Smooth muscle cell (in vitro differentiated cells): ENCODE measurements at regions not wholly inside any gene's neighbourhood (a gene's known extent, or its start where the extent isn't known, plus 50 kb on each side); places are given as distances from the start of the nearest gene placed in this dataset.

ENCODE experiments used
- DNase-seq: peaks from one replicate; lab custom pipeline; 2025; ENCODE audit not compliant: unreplicated experiment; lab: John Stamatoyannopoulos, UW
- H2AFZ ChIP-seq: fragments of 200-600 bp; sonication (generic); 2 replicates; pipeline ENCODE4 v1.6.0; 2016; ENCODE audit warnings: antibody characterized with exemption, low read depth, mild to moderate bottlenecking
- H3F3A ChIP-seq: fragments of 200-600 bp; sonication (generic); 2 replicates; pipeline ENCODE4 v1.6.0; 2017; ENCODE audit warnings: antibody characterized with exemption, low read depth
- H3K27ac ChIP-seq: fragments of 200-600 bp; sonication (generic); 2 replicates; pipeline ENCODE4 v1.5.1; 2016; ENCODE audit warnings: low read depth, mild to moderate bottlenecking
- H3K27me3 ChIP-seq: fragments of 200-600 bp; sonication (generic); 2 replicates; pipeline ENCODE4 v1.6.1; 2016; ENCODE audit warnings: low read depth, mild to moderate bottlenecking
- H3K36me3 ChIP-seq: fragments of 200-600 bp; sonication (generic); 2 replicates; pipeline ENCODE4 v1.5.1; 2016; ENCODE audit warnings: low read depth
- H3K4me1 ChIP-seq: fragments of 200-600 bp; sonication (generic); 2 replicates; pipeline ENCODE4 v1.5.1; 2016; ENCODE audit warnings: low read depth
- H3K4me2 ChIP-seq: fragments of 200-600 bp; sonication (generic); 2 replicates; pipeline ENCODE4 v1.6.0; 2016; ENCODE audit warnings: mild to moderate bottlenecking
- H3K4me3 ChIP-seq: fragments of 200-600 bp; sonication (generic); 2 replicates; pipeline ENCODE4 v1.5.1; 2016; ENCODE audit warnings: mild to moderate bottlenecking
- H3K79me2 ChIP-seq: fragments of 200-600 bp; sonication (generic); 2 replicates; pipeline ENCODE4 v1.6.0; 2016; ENCODE audit warnings: low read depth, mild to moderate bottlenecking
- H3K9ac ChIP-seq: fragments of 200-600 bp; sonication (generic); 2 replicates; pipeline ENCODE4 v1.6.0; 2016; ENCODE audit warnings: low read depth
- H3K9me3 ChIP-seq: fragments of 200-600 bp; sonication (generic); replicated peaks from 2 replicates; pipeline ENCODE4 v1.5.1; 2016; ENCODE audit warnings: low read depth
- H4K20me1 ChIP-seq: fragments of 200-600 bp; sonication (generic); 2 replicates; pipeline ENCODE4 v1.6.0; 2016; ENCODE audit warnings: low read depth
- WGBS: methylation state at CpG from one replicate; pipeline ENCODE4 v1.1.7; 2016; ENCODE audit warnings: low lambda C conversion rate; 5-methylcytosine and 5-hydroxymethylcytosine counted together
- TF ChIP-seq, protein P1 (sequence below): fragments of 200-600 bp; sonication (generic); IDR thresholded peaks from 2 replicates; pipeline ENCODE4 v1.5.1; 2017; ENCODE audit warnings: borderline replicate concordance, mild to moderate bottlenecking, antibody characterized with exemption; ENCODE audit not compliant: insufficient read depth, poor library complexity, severe bottlenecking

DNA sequence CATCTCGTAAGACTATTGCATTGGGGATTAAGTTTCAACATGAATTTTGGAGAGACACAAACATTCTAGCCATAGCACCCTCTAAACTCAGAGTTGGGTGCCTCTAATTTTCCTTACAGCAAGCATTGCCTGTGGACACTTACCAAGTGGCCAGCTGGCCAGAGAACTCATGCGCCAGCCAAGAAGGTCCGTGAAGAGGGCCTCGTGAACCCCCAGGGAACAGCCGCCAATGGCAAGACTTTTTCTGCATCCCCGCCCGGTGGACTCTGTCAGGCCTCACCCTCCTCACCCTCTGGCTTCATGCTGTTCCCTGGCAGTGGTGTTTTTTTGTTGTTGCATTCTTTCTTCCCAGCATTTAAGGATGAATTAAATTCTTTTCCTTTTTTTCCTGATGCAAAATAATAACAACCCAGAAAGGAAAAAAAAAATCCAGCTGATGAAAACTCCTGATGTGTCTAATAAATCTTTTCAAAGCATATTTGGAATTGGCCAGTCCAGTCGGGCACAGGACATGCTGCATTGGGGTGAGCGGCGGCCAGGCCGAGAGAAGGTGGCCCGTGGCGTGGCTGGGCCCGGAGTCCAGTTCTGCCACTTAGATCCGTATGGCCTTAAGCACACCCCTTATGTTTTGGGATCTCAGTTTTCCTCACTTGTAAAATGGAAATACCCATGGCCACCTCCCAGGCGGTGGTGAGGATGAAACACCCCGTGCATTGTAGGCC, 191.9 kb upstream of the DIO3 start:
- peaks cover 17% of the 10 kb centered on the region for H3K4me1 ChIP-seq
- no peaks in the 10 kb centered on the region for H3K27me3 ChIP-seq
- no peak overlapping the region for H3K27ac ChIP-seq
- TF ChIP-seq, protein P1, sequence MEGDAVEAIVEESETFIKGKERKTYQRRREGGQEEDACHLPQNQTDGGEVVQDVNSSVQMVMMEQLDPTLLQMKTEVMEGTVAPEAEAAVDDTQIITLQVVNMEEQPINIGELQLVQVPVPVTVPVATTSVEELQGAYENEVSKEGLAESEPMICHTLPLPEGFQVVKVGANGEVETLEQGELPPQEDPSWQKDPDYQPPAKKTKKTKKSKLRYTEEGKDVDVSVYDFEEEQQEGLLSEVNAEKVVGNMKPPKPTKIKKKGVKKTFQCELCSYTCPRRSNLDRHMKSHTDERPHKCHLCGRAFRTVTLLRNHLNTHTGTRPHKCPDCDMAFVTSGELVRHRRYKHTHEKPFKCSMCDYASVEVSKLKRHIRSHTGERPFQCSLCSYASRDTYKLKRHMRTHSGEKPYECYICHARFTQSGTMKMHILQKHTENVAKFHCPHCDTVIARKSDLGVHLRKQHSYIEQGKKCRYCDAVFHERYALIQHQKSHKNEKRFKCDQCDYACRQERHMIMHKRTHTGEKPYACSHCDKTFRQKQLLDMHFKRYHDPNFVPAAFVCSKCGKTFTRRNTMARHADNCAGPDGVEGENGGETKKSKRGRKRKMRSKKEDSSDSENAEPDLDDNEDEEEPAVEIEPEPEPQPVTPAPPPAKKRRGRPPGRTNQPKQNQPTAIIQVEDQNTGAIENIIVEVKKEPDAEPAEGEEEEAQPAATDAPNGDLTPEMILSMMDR: no peak
- no peak overlapping the region for H2AFZ ChIP-seq
- H4K20me1 ChIP-seq: no peaks in the 10 kb centered on the region
- no peak for DNase-seq
- H3F3A ChIP-seq: no peaks in the 10 kb centered on the region
- H3K4me2 ChIP-seq: no peak overlapping the region
- 97% methylated on average over 17 of the region's 17 CpGs for WGBS
- H3K4me3 ChIP-seq: no peak overlapping the region
- no peaks in the 10 kb centered on the region for H3K36me3 ChIP-seq
- H3K79me2 ChIP-seq: no peaks in the 10 kb centered on the region
- no peaks in the 10 kb centered on the region for H3K9me3 ChIP-seq
- H3K9ac ChIP-seq: no peak overlapping the region

DNA sequence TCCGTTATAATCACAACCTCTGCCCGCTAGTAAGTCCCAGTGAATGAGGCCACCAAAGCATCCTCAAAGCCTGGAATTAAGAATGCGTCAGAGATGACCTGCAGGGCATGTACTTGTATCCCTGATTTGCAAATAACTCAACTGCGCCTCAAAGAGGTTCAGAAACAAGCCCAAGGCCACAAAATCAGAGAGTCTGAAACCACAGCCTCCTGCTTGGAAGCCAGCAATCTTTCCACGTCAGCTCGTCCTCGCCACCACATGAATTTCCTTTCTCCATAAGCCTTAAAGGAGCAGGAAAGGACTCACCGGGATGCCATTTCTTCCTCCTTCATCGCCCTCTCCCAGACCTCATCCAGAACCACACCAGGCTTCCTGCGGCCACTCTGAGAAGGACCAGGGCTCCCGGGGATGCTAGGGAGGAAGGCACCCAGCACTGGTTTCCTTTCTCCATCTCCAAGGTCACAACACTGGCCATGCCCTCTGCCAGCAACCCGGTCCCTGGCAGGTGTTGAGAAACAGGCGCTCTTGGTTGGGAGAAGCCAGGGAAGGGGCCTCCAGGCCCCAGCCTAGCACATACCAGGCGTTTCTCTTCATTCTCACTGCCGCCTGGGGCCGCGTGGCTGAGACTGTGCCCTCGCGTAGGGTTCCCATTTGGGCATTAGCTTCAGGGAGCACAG, 191.2 kb upstream of the DIO3 start:
- H3K9me3 ChIP-seq: no peaks in the 10 kb centered on the region
- no peak for DNase-seq
- H3K79me2 ChIP-seq: no peaks in the 10 kb centered on the region
- H3F3A ChIP-seq: no peaks in the 10 kb centered on the region
- H3K36me3 ChIP-seq: no peaks in the 10 kb centered on the region
- TF ChIP-seq, protein P1: no peak
- H3K9ac ChIP-seq: no peak overlapping the region
- no peak overlapping the region for H3K27ac ChIP-seq
- no peaks in the 10 kb centered on the region for H3K27me3 ChIP-seq
- 75% methylated on average over 19 of the region's 19 CpGs for WGBS
- peaks cover 10% of the 10 kb centered on the region for H3K4me1 ChIP-seq
- no peak overlapping the region for H3K4me3 ChIP-seq
- no peak overlapping the region for H3K4me2 ChIP-seq
- no peak overlapping the region for H2AFZ ChIP-seq
- H4K20me1 ChIP-seq: no peaks in the 10 kb centered on the region

DNA sequence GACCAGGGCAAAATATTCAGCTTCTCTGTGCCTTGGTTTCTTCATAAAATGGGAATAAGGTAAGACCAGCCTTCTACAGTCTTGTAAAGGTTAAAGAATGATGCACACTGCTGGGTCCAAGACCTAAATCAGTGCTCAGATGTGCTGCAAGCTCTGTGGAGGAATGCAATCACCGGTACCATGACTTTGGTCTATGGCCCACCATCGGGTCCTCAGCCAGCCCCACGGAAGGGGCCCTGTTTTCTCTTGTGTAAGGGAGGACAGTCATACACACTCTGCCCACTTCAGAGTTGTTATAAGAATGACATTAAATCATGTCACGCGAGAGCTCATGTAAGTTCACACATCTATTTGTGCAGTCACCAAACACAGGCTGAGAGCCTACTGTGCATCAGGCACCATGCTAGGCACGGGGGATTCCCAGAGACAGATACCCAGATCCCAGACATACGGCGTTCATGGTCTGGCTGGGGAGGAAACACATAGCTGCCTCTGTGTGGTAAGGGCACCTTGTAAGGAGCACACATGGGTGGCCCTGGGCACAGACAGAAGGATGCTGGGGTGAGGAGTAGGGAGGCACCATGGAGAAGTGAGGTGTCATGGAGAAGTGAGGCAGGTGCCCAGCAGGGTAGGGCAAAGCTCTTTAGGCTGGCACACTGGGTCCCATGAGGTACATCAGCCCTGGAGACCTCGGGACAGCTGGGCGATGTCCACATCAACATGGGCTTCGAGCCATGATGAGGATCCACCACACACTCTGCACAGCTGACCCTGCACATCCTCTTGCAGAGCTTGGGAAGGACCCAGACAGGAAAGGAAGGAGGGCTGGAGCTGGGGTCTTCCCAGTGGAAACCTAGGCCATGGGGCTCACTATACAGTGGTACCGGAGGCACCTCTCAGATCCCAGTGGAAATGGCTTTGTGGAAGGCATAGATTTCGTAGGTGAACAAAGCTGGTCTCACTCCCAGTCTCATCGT, 190.4 kb upstream of the DIO3 start:
- no peaks in the 10 kb centered on the region for H3K36me3 ChIP-seq
- no peak overlapping the region for H3K4me2 ChIP-seq
- no peaks in the 10 kb centered on the region for H4K20me1 ChIP-seq
- no peak overlapping the region for H3K4me3 ChIP-seq
- DNase-seq: no peak
- no peak overlapping the region for H3K9ac ChIP-seq
- no peaks in the 10 kb centered on the region for H3F3A ChIP-seq
- no peaks in the 10 kb centered on the region for H3K9me3 ChIP-seq
- H3K27me3 ChIP-seq: no peaks in the 10 kb centered on the region
- TF ChIP-seq, protein P1: no peak
- H2AFZ ChIP-seq: no peak overlapping the region
- 92% methylated on average over 14 of the region's 14 CpGs for WGBS
- no peaks in the 10 kb centered on the region for H3K79me2 ChIP-seq
- no peak overlapping the region for H3K27ac ChIP-seq
- peaks cover 4% of the 10 kb centered on the region for H3K4me1 ChIP-seq
